H1 (cell line): ENCODE measurements at regions not wholly inside any gene's neighbourhood (a gene's known extent, or its start where the extent isn't known, plus 50 kb on each side); places are given as distances from the start of the nearest gene placed in this dataset.

Experiments used
- CTCF ChIA-PET: fragments of 300-600 bp; sonication (Branson Sonifier 250); formaldehyde crosslinking; loops from one replicate; lab custom pipeline; 2021; ENCODE audit not compliant: partially characterized antibody; lab: Charles Lee
- POLR2A ChIA-PET: fragments of 300-600 bp; sonication (Branson Sonifier 250); formaldehyde crosslinking; loops from one replicate; lab custom pipeline; 2021; ENCODE audit warnings: inconsistent platforms; ENCODE audit not compliant: partially characterized antibody; lab: Charles Lee
- DNase-seq, 2 experiments: peaks; one replicate each; pipeline versions ENCODE4 v3.0.0 to v3.0.0-alpha.2; 2010 to 2022; ENCODE audit warnings: low spot score in 2 of 2, low read depth in 1 of 2, mixed read lengths in 1 of 2
- FAIRE-seq: peaks from 2 replicates; lab custom pipeline; 2011; peaks lifted over from hg19 to GRCh38; lab: Jason Lieb, UNC
- H2AFZ ChIP-seq: 2 replicates; pipeline ENCODE4 v1.8.1; 2012; ENCODE audit warnings: low read length, inconsistent platforms
- H2AK5ac ChIP-seq: 2 replicates; pipeline ENCODE4 v1.6.1; 2013; ENCODE audit warnings: low read depth, low read length
- H2BK120ac ChIP-seq: replicated peaks from 2 replicates; pipeline ENCODE3; 2013; ENCODE audit warnings: low read depth, low read length, inconsistent platforms
- H2BK12ac ChIP-seq: 2 replicates; pipeline ENCODE4 v1.6.1; 2013; ENCODE audit warnings: low read depth, low read length
- H2BK15ac ChIP-seq: 2 replicates; pipeline ENCODE4 v1.6.1; 2013; ENCODE audit warnings: low read length
- H2BK20ac ChIP-seq: 2 replicates; pipeline ENCODE4 v1.6.1; 2013; ENCODE audit warnings: low read length
- H2BK5ac ChIP-seq: 2 replicates; pipeline ENCODE4 v1.6.1; 2013; ENCODE audit warnings: low read depth, low read length
- H3K14ac ChIP-seq: 2 replicates; pipeline ENCODE4 v1.6.1; 2013; ENCODE audit warnings: inconsistent platforms; ENCODE audit not compliant: insufficient read length
- H3K18ac ChIP-seq: 2 replicates; pipeline ENCODE4 v1.6.1; 2013; ENCODE audit warnings: low read length; ENCODE audit errors: extremely low read depth
- H3K23ac ChIP-seq: 2 replicates; pipeline ENCODE4 v1.6.1; 2013; ENCODE audit warnings: inconsistent platforms; ENCODE audit not compliant: insufficient read length
- H3K23me2 ChIP-seq: 2 replicates; pipeline ENCODE4 v1.6.1; 2013; ENCODE audit warnings: low read depth, low read length
- H3K27ac ChIP-seq: 2 replicates; pipeline ENCODE4 v1.6.1; 2011; ENCODE audit warnings: low read depth, low read length, inconsistent platforms
- H3K27me3 ChIP-seq, 4 experiments: replicated peaks in 1 of 4; 1 replicate in 1 of 4; 2 replicates in 3 of 4; pipeline versions ENCODE4 v1.6.1 to v1.8.1; 2011 to 2013; ENCODE audit warnings: low read length in 3 of 4, mild to moderate bottlenecking in 3 of 4, inconsistent platforms in 2 of 4, mixed read lengths in 2 of 4, moderate library complexity in 1 of 4; ENCODE audit not compliant: control insufficient read depth in 3 of 4, insufficient read depth in 3 of 4; ENCODE audit errors: extremely low read depth in 1 of 4
- H3K36me3 ChIP-seq, 4 experiments: 2 replicates each; pipeline versions ENCODE4 v1.6.1 to v1.8.1; 2011 to 2013; ENCODE audit warnings: mild to moderate bottlenecking in 4 of 4, low read length in 3 of 4, moderate library complexity in 2 of 4, control low read depth in 1 of 4, inconsistent platforms in 1 of 4; ENCODE audit not compliant: insufficient read depth in 4 of 4, control insufficient read depth in 2 of 4
- H3K4ac ChIP-seq: replicated peaks from 2 replicates; pipeline ENCODE3; 2013; ENCODE audit warnings: low read length, low read depth, mixed read lengths, inconsistent platforms; ENCODE audit not compliant: insufficient read length
- H3K4me1 ChIP-seq, 4 experiments: replicated peaks in 1 of 4; 1 replicate in 1 of 4; 2 replicates in 3 of 4; pipeline versions ENCODE4 v1.6.1 to v1.8.1; 2011 to 2013; ENCODE audit warnings: low read length in 3 of 4, inconsistent platforms in 2 of 4, mixed read lengths in 1 of 4; ENCODE audit not compliant: insufficient read depth in 4 of 4, control insufficient read depth in 3 of 4
- H3K4me2 ChIP-seq, 2 experiments: 2 replicates each; pipeline versions ENCODE4 v1.6.1 to v1.8.1; 2011 to 2013; ENCODE audit warnings: low read depth in 2 of 2, low read length in 2 of 2, control low read depth in 1 of 2, inconsistent platforms in 1 of 2, mild to moderate bottlenecking in 1 of 2; ENCODE audit not compliant: insufficient read depth in 1 of 2
- H3K4me3 ChIP-seq, 4 experiments: fragments of 200-600, 300-600 bp in 1 of 4; sonication (generic), shearing (Covaris generic), sonication (Bioruptor Twin) in 1 of 4; 2 replicates each; pipeline versions ENCODE4 v1.5.1 to v1.8.1; 2011 to 2016; ENCODE audit warnings: low read length in 4 of 4, low read depth in 3 of 4, control low read depth in 2 of 4, inconsistent platforms in 2 of 4, mild to moderate bottlenecking in 2 of 4, mixed read lengths in 1 of 4, moderate library complexity in 1 of 4; ENCODE audit not compliant: insufficient read depth in 2 of 4; ENCODE audit errors: extremely low read depth in 1 of 4
- H3K56ac ChIP-seq: replicated peaks from 2 replicates; pipeline ENCODE3; 2013; ENCODE audit warnings: low read depth, mild to moderate bottlenecking, mixed read lengths, low read length, inconsistent platforms; ENCODE audit not compliant: insufficient read length
- H3K79me1 ChIP-seq: 2 replicates; pipeline ENCODE4 v1.6.1; 2013; ENCODE audit warnings: low read depth, low read length, control low read depth
- H3K79me2 ChIP-seq, 2 experiments: 2 replicates each; pipeline versions ENCODE4 v1.6.1 to v1.8.1; 2012 to 2013; ENCODE audit warnings: low read length in 2 of 2, mild to moderate bottlenecking in 2 of 2, inconsistent platforms in 1 of 2; ENCODE audit not compliant: insufficient read depth in 2 of 2, control insufficient read depth in 1 of 2
- H3K9ac ChIP-seq, 4 experiments: replicated peaks in 1 of 4; 1 replicate in 1 of 4; 2 replicates in 3 of 4; pipeline versions ENCODE4 v1.6.1 to v1.8.1; 2011 to 2013; ENCODE audit warnings: low read depth in 3 of 4, low read length in 3 of 4, control low read depth in 2 of 4, mild to moderate bottlenecking in 2 of 4, moderate library complexity in 2 of 4, inconsistent platforms in 1 of 4; ENCODE audit errors: extremely low read depth in 1 of 4
- H3K9me3 ChIP-seq, 2 experiments: 2 replicates each; pipeline versions ENCODE4 v1.6.1 to v1.8.1; 2012 to 2013; ENCODE audit warnings: mild to moderate bottlenecking in 2 of 2, moderate library complexity in 2 of 2, control low read depth in 1 of 2, inconsistent platforms in 1 of 2, low read depth in 1 of 2, low read length in 1 of 2, mixed read lengths in 1 of 2; ENCODE audit not compliant: insufficient read depth in 2 of 2
- H4K20me1 ChIP-seq, 2 experiments: replicated peaks in 1 of 2; 2 replicates each; pipeline versions ENCODE3 to v1.8.1; 2011 to 2013; ENCODE audit warnings: inconsistent platforms in 2 of 2, low read length in 2 of 2, mild to moderate bottlenecking in 1 of 2; ENCODE audit not compliant: insufficient read depth in 2 of 2, control insufficient read depth in 1 of 2
- H4K5ac ChIP-seq: 2 replicates; pipeline ENCODE4 v1.6.1; 2013; ENCODE audit warnings: low read length, low read depth, mixed read lengths, inconsistent platforms; ENCODE audit not compliant: insufficient read length
- H4K8ac ChIP-seq: 2 replicates; pipeline ENCODE4 v1.8.0; 2013; ENCODE audit warnings: mild to moderate bottlenecking, moderate library complexity, low read length, inconsistent platforms; ENCODE audit not compliant: insufficient read depth; ENCODE audit errors: extremely low read depth
- H4K91ac ChIP-seq: replicated peaks from 2 replicates; pipeline ENCODE3; 2013; ENCODE audit warnings: low read length, mixed read lengths, inconsistent platforms; ENCODE audit not compliant: insufficient read length
- CTBP2 ChIP-seq: IDR thresholded peaks from 2 replicates; pipeline ENCODE4 v1.7.0; 2011; ENCODE audit warnings: borderline replicate concordance, mild to moderate bottlenecking, moderate library complexity, mixed read lengths, low read length; ENCODE audit not compliant: insufficient read depth, insufficient read length
- NANOG ChIP-seq: IDR thresholded peaks from 2 replicates; pipeline ENCODE4 v1.6.1; 2011; ENCODE audit warnings: low read length, low read depth, mild to moderate bottlenecking, inconsistent platforms; ENCODE audit not compliant: insufficient read depth, poor library complexity, severe bottlenecking
- POLR2A ChIP-seq, 2 experiments: IDR thresholded peaks; 1 replicate in 1 of 2; 2 replicates in 1 of 2; pipeline ENCODE4 v1.6.1; 2011; ENCODE audit warnings: low read depth in 2 of 2, low read length in 2 of 2, mild to moderate bottlenecking in 2 of 2; ENCODE audit errors: control extremely low read depth in 1 of 2
- RAD21 ChIP-seq, 2 experiments: IDR thresholded peaks in 1 of 2; conservative IDR thresholded peaks in 1 of 2; 2 replicates each; pipeline ENCODE4 v1.6.1; 2011; ENCODE audit warnings: low read depth in 2 of 2, low read length in 2 of 2, improper control_type of control experiment in 1 of 2, inconsistent platforms in 1 of 2, mild to moderate bottlenecking in 1 of 2, moderate library complexity in 1 of 2
- RNF2 ChIP-seq: fragments of 200-900, 300-1000 bp; sonication (generic); IDR thresholded peaks from 2 replicates; pipeline ENCODE4 v1.7.1; 2016; ENCODE audit warnings: borderline replicate concordance, low read depth, mild to moderate bottlenecking, antibody characterized with exemption, low read length; ENCODE audit not compliant: poor library complexity, severe bottlenecking; ENCODE audit errors: missing control alignments
- YY1 ChIP-seq: IDR thresholded peaks from 2 replicates; pipeline ENCODE4 v1.6.1; 2011; ENCODE audit warnings: low read depth, mild to moderate bottlenecking, low read length

- H3K79me2 ChIP-seq: no peaks in the 10 kb centered on the region
- no peak overlapping the region for H4K91ac ChIP-seq
- no peak overlapping the region for H4K5ac ChIP-seq
- no peak overlapping the region for H3K4me2 ChIP-seq
- no peaks in the 10 kb centered on the region for H3K9me3 ChIP-seq
- H4K8ac ChIP-seq: no peak overlapping the region
- no peak overlapping the region for H2BK12ac ChIP-seq
- H2BK5ac ChIP-seq: no peak overlapping the region
- no peaks in the 10 kb centered on the region for H3K23me2 ChIP-seq
- ChIA-PET CTCF (no interaction called here), POLR2A (no interaction called here)
- no peak overlapping the region for H2AFZ ChIP-seq
- H3K36me3 ChIP-seq: no peaks in the 10 kb centered on the region
- FAIRE-seq (no peak), DNase-seq (no peak)
- H2BK120ac ChIP-seq: no peak overlapping the region
- no peak overlapping the region for H3K4me3 ChIP-seq
- H3K23ac ChIP-seq: no peak overlapping the region
- H2BK20ac ChIP-seq: no peak overlapping the region
- no peak overlapping the region for H3K18ac ChIP-seq
- H3K14ac ChIP-seq: no peak overlapping the region
- H3K79me1 ChIP-seq: no peaks in the 10 kb centered on the region
- no peak overlapping the region for H2AK5ac ChIP-seq
- no peak overlapping the region for H3K4ac ChIP-seq
- H3K27me3 ChIP-seq: no peaks in the 10 kb centered on the region
- no peak for TF ChIP-seq CTBP2
- TF ChIP-seq RNF2: no peak
- no peak for TF ChIP-seq NANOG
- TF ChIP-seq YY1: no peak
- TF ChIP-seq POLR2A (IDR thresholded peaks at IDR 0.05; ENCODE audit: control extremely low read depth in 1 of 2, low read depth in 2 of 2, low read length in 2 of 2): no peak
- no peak for TF ChIP-seq RAD21 (IDR thresholded peaks at IDR 0.05 in 1 of 2, conservative IDR thresholded peaks at IDR 0.05 in 1 of 2; ENCODE audit: low read depth in 2 of 2, low read length in 2 of 2)
- no peaks in the 10 kb centered on the region for H4K20me1 ChIP-seq
- H3K56ac ChIP-seq: no peak overlapping the region
- H3K27ac ChIP-seq: no peak overlapping the region
- H3K9ac ChIP-seq: no peak overlapping the region
- H2BK15ac ChIP-seq: no peak overlapping the region
- H3K4me1 ChIP-seq: no peaks in the 10 kb centered on the region
Measured at GRCh38 chr5:121239951-121240350, 611.7 kb upstream of the FTMT start.
